HG03521 (cell line): ENCODE measurements at regions not wholly inside any gene's neighbourhood (a gene's known extent, or its start where the extent isn't known, plus 50 kb on each side); places are given as distances from the start of the nearest gene placed in this dataset.
"Not testable (repeated sequence)": the region's sequence is repeated elsewhere in the genome, so short reads cannot be mapped to it uniquely, and the experiment has no call there.

Experiments
- ATAC-seq: cut with Tn5 transposase; IDR thresholded peaks from one replicate; pipeline ENCODE4 v1.9.1; 2021; ENCODE audit warnings: mild to moderate bottlenecking, moderate library complexity; ENCODE audit not compliant: unreplicated experiment

GRCh38 chr12:42886160-42886559 is 296.6 kb upstream of the PRICKLE1 start:
- no peak for ATAC-seq

- ATAC-seq, result no peak
These were observed 296.1 kb upstream of the PRICKLE1 start for GRCh38 chr12:42885677-42886076.

GRCh38 chr12:42884116-42884515 is 294.6 kb upstream of the PRICKLE1 start:
- ATAC-seq, result no peak

GRCh38 chr12:42873401-42873800 is 283.9 kb upstream of the PRICKLE1 start:
- ATAC-seq, result no peak

GRCh38 chr12:42871816-42872215 is 282.3 kb upstream of the PRICKLE1 start:
- no peak for ATAC-seq

- no peak for ATAC-seq
These were observed 278.7 kb upstream of the PRICKLE1 start for GRCh38 chr12:42868291-42868690.

- ATAC-seq, result no peak
These were observed 275.7 kb upstream of the PRICKLE1 start for GRCh38 chr12:42865282-42865681.

GRCh38 chr12:42862055-42862454 is 272.5 kb upstream of the PRICKLE1 start:
- ATAC-seq, result no peak

- ATAC-seq, result not testable (repeated sequence)
These were observed 270.8 kb upstream of the PRICKLE1 start for GRCh38 chr12:42860331-42860730.

- no peak for ATAC-seq
These were observed 270.1 kb upstream of the PRICKLE1 start for GRCh38 chr12:42859612-42860011.

- ATAC-seq, result no peak
These were observed 267.6 kb upstream of the PRICKLE1 start for GRCh38 chr12:42857106-42857505.

- no peak for ATAC-seq
These were observed 265.9 kb upstream of the PRICKLE1 start for GRCh38 chr12:42855362-42855950.

- no peak for ATAC-seq
These were observed 265.3 kb upstream of the PRICKLE1 start for GRCh38 chr12:42854826-42855225.

- ATAC-seq, result no peak
These were observed 264.7 kb upstream of the PRICKLE1 start for GRCh38 chr12:42854208-42854607.

GRCh38 chr12:42853370-42854140 is 264.0 kb upstream of the PRICKLE1 start:
- ATAC-seq, result no peak

- ATAC-seq, result no peak
These were observed 257.2 kb upstream of the PRICKLE1 start for GRCh38 chr12:42846782-42847181.

- ATAC-seq, result no peak
These were observed 244.5 kb upstream of the PRICKLE1 start for GRCh38 chr12:42834062-42834461.

GRCh38 chr12:42828836-42829235 is 239.3 kb upstream of the PRICKLE1 start:
- ATAC-seq, result no peak

GRCh38 chr12:42824327-42824726 is 234.8 kb upstream of the PRICKLE1 start:
- ATAC-seq, result no peak

- ATAC-seq, result no peak
These were observed 234.1 kb upstream of the PRICKLE1 start for GRCh38 chr12:42823679-42824078.

- no peak for ATAC-seq
These were observed 230.3 kb upstream of the PRICKLE1 start for GRCh38 chr12:42819846-42820245.

- no peak for ATAC-seq
These were observed 225.5 kb upstream of the PRICKLE1 start for GRCh38 chr12:42815068-42815467.

GRCh38 chr12:42812871-42813270 is 223.3 kb upstream of the PRICKLE1 start:
- no peak for ATAC-seq
